Upper lobe of left lung (tissue), 6 donors: ENCODE measurements at regions not wholly inside any gene's neighbourhood (a gene's known extent, or its start where the extent isn't known, plus 50 kb on each side); places are given as distances from the start of the nearest gene placed in this dataset.
"Not testable (repeated sequence)": the region's sequence is repeated elsewhere in the genome, so short reads cannot be mapped to it uniquely, and the experiment has no call there.

Experiments used
- ATAC-seq, 2 donors: fragments of 200-7000 bp; cut with Tn5 transposase; one replicate each; pipeline ENCODE4 v1.9.1; 2022; ENCODE audit warnings: mild to moderate bottlenecking in 2 of 2, moderate library complexity in 2 of 2; ENCODE audit not compliant: low FRiP score in 2 of 2
- DNase-seq, 2 donors: peaks; one replicate each; pipeline ENCODE4 v3.0.0-alpha.2; 2019 to 2020
- H3K27ac ChIP-seq, 4 donors: fragments of 200-600 bp; sonication (generic); one replicate each; pipeline ENCODE4 v1.5.1; 2016 to 2019
- H3K27me3 ChIP-seq, 4 donors: fragments of 200-600 bp; sonication (generic); one replicate each; pipeline ENCODE4 v1.5.1; 2017 to 2019
- H3K36me3 ChIP-seq, 4 donors: fragments of 200-600 bp; sonication (generic); one replicate each; pipeline ENCODE4 v1.5.1; 2016 to 2019
- H3K4me1 ChIP-seq, 4 donors: fragments of 200-600 bp; sonication (generic); one replicate each; pipeline ENCODE4 v1.5.1; 2018 to 2019
- H3K4me3 ChIP-seq, 4 donors: fragments of 200-600 bp; sonication (generic); one replicate each; pipeline ENCODE4 v1.5.1; 2017 to 2019; ENCODE audit warnings: mild to moderate bottlenecking in 2 of 4, moderate library complexity in 1 of 4
- H3K9me3 ChIP-seq, 4 donors: fragments of 200-600 bp; sonication (generic); one replicate each; pipeline ENCODE4 v1.5.1; 2018 to 2019
- EP300 ChIP-seq, 4 donors: sonication (generic); formaldehyde crosslinking; IDR thresholded peaks; one replicate each; pipeline ENCODE4 v1.5.1; 2017; ENCODE audit warnings: antibody characterized with exemption in 4 of 4, control low read depth in 2 of 4
- POLR2A ChIP-seq, 4 donors: fragments of 450-650 bp; IDR thresholded peaks; one replicate each; pipeline ENCODE4 v1.5.1; 2016 to 2017; ENCODE audit warnings: antibody characterized with exemption in 4 of 4, mild to moderate bottlenecking in 2 of 4
- POLR2AphosphoS5 ChIP-seq, 2 donors: sonication (generic); formaldehyde crosslinking; IDR thresholded peaks; one replicate each; pipeline ENCODE4 v1.5.1; 2017; ENCODE audit warnings: antibody characterized with exemption in 2 of 2
- WGBS, 2 donors: methylation state at CpG; one replicate each; pipeline ENCODE4 v1.1.5; 2017 to 2018; 5-methylcytosine and 5-hydroxymethylcytosine counted together
- TF ChIP-seq, protein P1 (sequence below), 6 experiments: fragments of 450-650 bp in 4 of 6; fragments of 200-600 bp in 2 of 6; sonication (generic) in 2 of 6; IDR thresholded peaks; one replicate each; pipeline ENCODE4 v1.5.1; 2016 to 2019; ENCODE audit warnings: antibody characterized with exemption in 6 of 6
- donor health status: DM: no; HTN: no; CAD: no; lungs with moderate emphysema.
- donor health status: DM: no; HTN: yes; CAD: no; lungs with severe emphysema.

DNA sequence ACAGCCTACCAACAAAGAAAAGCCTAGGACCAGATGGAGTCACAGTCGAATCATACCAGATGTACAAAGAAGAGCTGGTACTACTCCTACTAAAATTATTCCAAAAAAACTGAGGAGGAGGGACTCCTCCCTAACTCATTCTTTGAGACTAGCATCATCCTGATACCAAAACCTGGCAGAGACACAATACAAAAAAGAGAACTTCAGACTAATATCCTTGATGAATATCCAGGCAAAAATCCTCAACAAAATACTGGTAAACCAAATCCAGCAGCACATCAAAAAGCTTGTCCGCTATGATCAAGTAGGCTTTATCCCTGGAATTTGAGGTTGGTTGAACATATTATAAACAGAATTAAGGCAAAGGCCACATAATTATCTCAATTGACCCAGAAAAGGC, 900.4 kb upstream of the ARRDC3 start:
- 90 to 95% methylated on average over 2 of the region's 2 CpGs for WGBS, 2 donors
- Histone ChIP-seq H3K4me1 (no peaks in the 10 kb centered on the region), H3K36me3 (no peaks in the 10 kb centered on the region), H3K4me3 (no peak overlapping the region), H3K9me3 (peaks cover 0 to 6% (median 2%) of the 10 kb centered on the region in 4 donors), H3K27me3 (no peaks in the 10 kb centered on the region), H3K27ac (no peak overlapping the region)
- ATAC-seq (no peak), DNase-seq (no peak)
- TF ChIP-seq POLR2AphosphoS5 (IDR thresholded peaks at IDR 0.05) (no peak), EP300 (IDR thresholded peaks at IDR 0.05) (no peak), POLR2A (IDR thresholded peaks at IDR 0.05) (no peak)
- TF ChIP-seq, protein P1, sequence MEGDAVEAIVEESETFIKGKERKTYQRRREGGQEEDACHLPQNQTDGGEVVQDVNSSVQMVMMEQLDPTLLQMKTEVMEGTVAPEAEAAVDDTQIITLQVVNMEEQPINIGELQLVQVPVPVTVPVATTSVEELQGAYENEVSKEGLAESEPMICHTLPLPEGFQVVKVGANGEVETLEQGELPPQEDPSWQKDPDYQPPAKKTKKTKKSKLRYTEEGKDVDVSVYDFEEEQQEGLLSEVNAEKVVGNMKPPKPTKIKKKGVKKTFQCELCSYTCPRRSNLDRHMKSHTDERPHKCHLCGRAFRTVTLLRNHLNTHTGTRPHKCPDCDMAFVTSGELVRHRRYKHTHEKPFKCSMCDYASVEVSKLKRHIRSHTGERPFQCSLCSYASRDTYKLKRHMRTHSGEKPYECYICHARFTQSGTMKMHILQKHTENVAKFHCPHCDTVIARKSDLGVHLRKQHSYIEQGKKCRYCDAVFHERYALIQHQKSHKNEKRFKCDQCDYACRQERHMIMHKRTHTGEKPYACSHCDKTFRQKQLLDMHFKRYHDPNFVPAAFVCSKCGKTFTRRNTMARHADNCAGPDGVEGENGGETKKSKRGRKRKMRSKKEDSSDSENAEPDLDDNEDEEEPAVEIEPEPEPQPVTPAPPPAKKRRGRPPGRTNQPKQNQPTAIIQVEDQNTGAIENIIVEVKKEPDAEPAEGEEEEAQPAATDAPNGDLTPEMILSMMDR (IDR thresholded peaks at IDR 0.05): no peak

DNA sequence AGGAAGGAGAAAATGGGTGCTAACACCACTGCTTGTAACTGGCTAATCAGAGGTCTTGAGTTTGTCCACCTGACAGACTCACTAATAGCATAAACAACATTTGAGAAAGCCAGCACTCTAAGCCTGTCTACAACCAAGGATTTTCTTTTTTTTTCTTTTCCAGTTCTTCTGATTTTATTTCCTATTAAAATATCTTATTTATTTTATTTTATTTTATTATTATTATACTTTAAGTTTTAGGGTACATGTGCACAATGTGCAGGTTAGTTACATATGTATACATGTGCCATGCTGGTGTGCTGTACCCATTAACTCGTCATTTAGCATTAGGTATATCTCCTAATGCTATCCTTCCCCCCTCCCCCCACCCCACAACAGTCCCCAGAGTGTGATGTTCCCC, 888.6 kb upstream of the ARRDC3 start:
- DNase-seq, H3K9me3 ChIP-seq, H3K27ac ChIP-seq, H3K36me3 ChIP-seq, H3K27me3 ChIP-seq, H3K4me1 ChIP-seq, ATAC-seq, H3K4me3 ChIP-seq: not testable (repeated sequence)
- WGBS, 2 donors: 58 to 71% methylated on average over 1 of the region's 1 CpG

DNA sequence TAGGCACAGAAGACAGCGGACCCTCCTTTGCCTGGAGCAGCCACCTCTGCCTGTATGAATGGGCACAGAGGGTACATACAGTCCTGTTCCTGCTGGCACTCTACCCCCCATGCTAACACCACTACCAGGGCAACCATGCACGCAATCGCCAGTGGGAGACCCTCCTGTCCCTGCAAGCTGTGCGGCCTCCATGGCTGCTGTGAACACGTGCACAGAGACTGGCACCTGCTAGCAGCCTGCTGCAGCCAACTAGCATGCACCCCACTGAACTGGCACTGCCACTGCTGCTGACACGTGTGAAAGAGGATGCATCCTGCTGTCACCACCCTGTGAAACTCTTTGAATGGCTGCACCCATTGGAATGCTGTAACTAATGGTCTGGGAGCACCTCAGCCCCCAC, 885.2 kb upstream of the ARRDC3 start:
- H3K36me3 ChIP-seq: no peaks in the 10 kb centered on the region
- ATAC-seq (peak in 1 of 2 donors; percentile 22), DNase-seq (peak in 1 of 2 donors; percentile 16)
- no peak overlapping the region for H3K4me3 ChIP-seq
- peaks cover 0 to 6% (median 0%) of the 10 kb centered on the region in 4 donors for H3K9me3 ChIP-seq
- H3K4me1 ChIP-seq: no peaks in the 10 kb centered on the region
- no peaks in the 10 kb centered on the region for H3K27me3 ChIP-seq
- H3K27ac ChIP-seq: no peak overlapping the region
- 80 to 92% methylated on average over 1 to 6 of the region's 6 CpGs for WGBS, 2 donors
- no peak for TF ChIP-seq POLR2A (IDR thresholded peaks at IDR 0.05)
- TF ChIP-seq, protein P1 (IDR thresholded peaks at IDR 0.05): no peak
- TF ChIP-seq POLR2AphosphoS5 (IDR thresholded peaks at IDR 0.05): no peak
- TF ChIP-seq EP300 (IDR thresholded peaks at IDR 0.05): no peak

DNA sequence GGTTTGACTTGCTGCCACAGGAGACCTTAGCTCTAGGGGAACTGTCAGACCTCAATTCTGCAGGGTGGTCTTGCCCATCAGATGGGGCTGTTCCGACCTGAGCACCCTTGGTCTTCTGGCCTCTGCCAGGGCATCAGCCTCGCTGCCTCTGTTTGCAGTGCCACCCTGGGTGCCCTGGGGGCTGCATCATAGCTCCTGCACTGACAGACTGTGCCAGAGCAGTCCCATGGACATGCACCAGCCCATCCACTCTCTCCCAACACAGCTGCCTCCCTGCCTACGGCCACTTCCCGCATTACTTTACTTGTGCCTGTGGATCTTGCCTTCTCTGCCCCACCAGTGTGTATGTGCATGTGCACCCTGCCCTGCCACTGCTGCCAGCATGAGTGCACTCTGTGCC, 884.7 kb upstream of the ARRDC3 start:
- Histone ChIP-seq H3K36me3 (no peaks in the 10 kb centered on the region), H3K27ac (no peak overlapping the region), H3K9me3 (peaks cover 0 to 6% (median 0%) of the 10 kb centered on the region in 4 donors), H3K4me3 (no peak overlapping the region), H3K4me1 (no peaks in the 10 kb centered on the region), H3K27me3 (no peaks in the 10 kb centered on the region)
- DNase-seq (no peak), ATAC-seq (peak in 1 of 2 donors; percentile 62)
- WGBS, 2 donors: 91 to 97% methylated on average over 4 of the region's 4 CpGs
- TF ChIP-seq EP300 (IDR thresholded peaks at IDR 0.05) (no peak), POLR2AphosphoS5 (IDR thresholded peaks at IDR 0.05) (no peak), POLR2A (IDR thresholded peaks at IDR 0.05) (no peak)
- TF ChIP-seq, protein P1 (IDR thresholded peaks at IDR 0.05): no peak

DNA sequence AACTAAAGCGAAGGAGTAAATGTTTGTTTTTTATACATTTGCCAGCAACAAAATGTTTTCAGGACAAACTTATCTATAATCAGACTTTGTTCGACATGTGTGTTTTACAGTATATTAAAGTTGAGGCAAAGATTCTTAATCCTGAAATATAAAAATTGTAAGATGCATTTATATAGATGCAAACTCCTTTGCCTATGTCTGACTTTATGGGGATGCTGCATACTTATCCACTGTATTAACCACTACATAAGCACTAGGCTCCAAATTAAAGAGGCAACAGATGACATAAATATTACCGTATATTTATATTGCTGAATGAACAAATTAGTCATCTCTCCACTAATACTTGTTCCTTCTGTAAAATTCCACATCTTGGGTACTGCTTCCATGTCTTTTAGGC, 882.7 kb upstream of the ARRDC3 start:
- Histone ChIP-seq H3K9me3 (peaks cover 0 to 6% (median 0%) of the 10 kb centered on the region in 4 donors), H3K27me3 (no peaks in the 10 kb centered on the region), H3K36me3 (no peaks in the 10 kb centered on the region), H3K27ac (no peak overlapping the region), H3K4me1 (no peaks in the 10 kb centered on the region), H3K4me3 (no peak overlapping the region)
- TF ChIP-seq POLR2A (IDR thresholded peaks at IDR 0.05) (no peak), POLR2AphosphoS5 (IDR thresholded peaks at IDR 0.05) (no peak), EP300 (IDR thresholded peaks at IDR 0.05) (no peak)
- TF ChIP-seq, protein P1 (IDR thresholded peaks at IDR 0.05): no peak
- 57 to 87% methylated on average over 3 of the region's 3 CpGs for WGBS, 2 donors
- ATAC-seq (no peak), DNase-seq (no peak)

DNA sequence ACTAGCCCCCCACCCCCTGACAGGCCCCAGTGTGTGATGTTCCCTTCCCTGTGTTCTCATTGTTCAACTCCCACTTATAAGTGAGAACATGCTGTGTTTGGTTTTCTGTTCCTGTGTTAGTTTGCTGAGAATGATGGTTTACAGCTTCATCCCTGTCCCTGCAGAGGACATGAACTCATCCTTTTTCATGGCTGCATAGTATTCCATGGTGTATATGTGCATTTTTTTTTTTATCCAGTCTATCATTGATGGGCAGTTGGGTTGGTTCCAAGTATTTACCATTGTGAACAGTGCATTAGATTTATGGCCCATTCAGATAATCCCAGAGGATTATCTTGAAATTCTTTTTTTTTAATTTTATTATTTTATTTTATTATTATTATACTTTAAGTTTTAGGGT, 872.5 kb upstream of the ARRDC3 start:
- not testable (repeated sequence) for H3K4me3 ChIP-seq, H3K9me3 ChIP-seq, H3K4me1 ChIP-seq, H3K27me3 ChIP-seq, H3K27ac ChIP-seq, DNase-seq, ATAC-seq, H3K36me3 ChIP-seq
